Mucosa of descending colon (tissue), 3 donors: ENCODE measurements at regions not wholly inside any gene's neighbourhood (a gene's known extent, or its start where the extent isn't known, plus 50 kb on each side); places are given as distances from the start of the nearest gene placed in this dataset.

Experiments
- ATAC-seq: fragments of 200-7000 bp; cut with Tn5 transposase; one replicate; pipeline ENCODE4 v1.9.1; 2020; ENCODE audit warnings: mild to moderate bottlenecking, moderate library complexity
- DNase-seq, 3 donors: peaks; one replicate each; pipeline ENCODE4 v3.0.0-alpha.2; 2020
- H3K36me3 ChIP-seq: fragments of 200-600 bp; one replicate; pipeline ENCODE4 v1.8.0; 2021; ENCODE audit warnings: low read depth, mild to moderate bottlenecking
- H3K4me1 ChIP-seq: fragments of 200-600 bp; one replicate; pipeline ENCODE4 v1.8.0; 2021; ENCODE audit warnings: low read depth, mild to moderate bottlenecking
- H3K4me3 ChIP-seq: fragments of 200-600 bp; one replicate; pipeline ENCODE4 v1.8.0; 2021; ENCODE audit warnings: mild to moderate bottlenecking
- H3K9me3 ChIP-seq: fragments of 200-600 bp; one replicate; pipeline ENCODE4 v1.8.0; 2021; ENCODE audit warnings: mild to moderate bottlenecking
- CTCF ChIP-seq: fragments of 200-600 bp; IDR thresholded peaks from one replicate; pipeline ENCODE4 v1.8.0; 2022; ENCODE audit warnings: antibody characterized with exemption, mild to moderate bottlenecking
- intact Hi-C, 2 donors: fragments of 100-400 bp; cut with DNase I in 1 of 2; cut with micrococcal nuclease in 1 of 2; formaldehyde crosslinking; loops; one replicate each; pipeline versions ENCODE4 v1.11.0 to v1.11.1; 2022; cut with DNase I, micrococcal nuclease
- donor health status: DM: no; HTN: no; CAD: no; lungs with moderate emphysema.
- donor health status: DM: no; HTN: no; CAD: no.
- donor health status: DM: no; HTN: yes; CAD: no.

GRCh38 chr5:61686491-61687257 is 354.6 kb downstream of the ZSWIM6 start:
- TF ChIP-seq CTCF = no peak
- Histone ChIP-seq H3K9me3 (no peaks in the 10 kb centered on the region), H3K4me3 (no peak overlapping the region), H3K36me3 (no peaks in the 10 kb centered on the region), H3K4me1 (no peaks in the 10 kb centered on the region)
- ATAC-seq = peak; percentile 76
- intact Hi-C loops = no loop called here
- DNase-seq = peak in 1 of 3 donors; percentile 36

- Histone ChIP-seq H3K4me1 (no peaks in the 10 kb centered on the region), H3K4me3 (no peak overlapping the region), H3K36me3 (no peaks in the 10 kb centered on the region), H3K9me3 (no peaks in the 10 kb centered on the region)
- no peak for TF ChIP-seq CTCF
- DNase-seq (no peak), ATAC-seq (peak; percentile 25)
- intact Hi-C loops = no loop called here
Observed at GRCh38 chr5:61687371-61687770, 355.3 kb downstream of the ZSWIM6 start.

- no peak for ATAC-seq
- H3K4me1 ChIP-seq = no peaks in the 10 kb centered on the region
- no peak overlapping the region for H3K4me3 ChIP-seq
- no peak for TF ChIP-seq CTCF
- peaks cover 10% of the 10 kb centered on the region for H3K9me3 ChIP-seq
- intact Hi-C loops = no loop called here
- H3K36me3 ChIP-seq = no peaks in the 10 kb centered on the region
- DNase-seq = no peak
Observed at GRCh38 chr5:61689153-61689846, 357.2 kb downstream of the ZSWIM6 start.

- H3K36me3 ChIP-seq = no peaks in the 10 kb centered on the region
- no peaks in the 10 kb centered on the region for H3K4me1 ChIP-seq
- intact Hi-C loops = no loop called here
- no peak overlapping the region for H3K4me3 ChIP-seq
- DNase-seq (no peak), ATAC-seq (no peak)
- peaks cover 5% of the 10 kb centered on the region for H3K9me3 ChIP-seq
- no peak for TF ChIP-seq CTCF
Observed at GRCh38 chr5:61697809-61698558, 365.9 kb downstream of the ZSWIM6 start.

GRCh38 chr5:61701877-61702602 is 370.0 kb downstream of the ZSWIM6 start:
- no peak for ATAC-seq
- no peaks in the 10 kb centered on the region for H3K36me3 ChIP-seq
- intact Hi-C loops = no loop called here
- no peaks in the 10 kb centered on the region for H3K4me1 ChIP-seq
- no peak for DNase-seq
- H3K4me3 ChIP-seq = no peak overlapping the region
- no peaks in the 10 kb centered on the region for H3K9me3 ChIP-seq
- TF ChIP-seq CTCF = no peak
